ENCODE measurements at regions not wholly inside any gene's neighbourhood (a gene's known extent, or its start where the extent isn't known, plus 50 kb on each side); places are given as distances from the start of the nearest gene placed in this dataset.

DNA sequence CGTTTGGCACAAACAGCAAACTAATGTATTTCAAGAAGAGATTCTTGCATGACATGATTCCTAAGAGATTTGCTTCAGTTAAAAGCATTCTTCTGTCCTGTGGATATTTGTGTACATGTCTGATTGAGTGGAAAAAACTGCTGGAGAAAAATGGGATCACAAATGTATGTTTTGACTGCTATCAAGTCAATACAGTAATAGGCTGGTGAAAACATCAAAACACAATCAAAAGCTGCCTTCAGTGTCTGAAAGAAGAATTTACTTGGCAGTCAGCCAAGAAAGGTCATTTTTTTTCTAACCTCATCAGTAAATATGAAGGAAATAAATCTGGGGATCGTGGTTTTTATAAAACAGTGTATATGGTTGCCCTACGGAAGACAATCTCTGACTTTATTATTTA lies 1214.8 kb downstream of the NSUN3 start:
- no peak for DNase-seq
- TF ChIP-seq, protein P1, sequence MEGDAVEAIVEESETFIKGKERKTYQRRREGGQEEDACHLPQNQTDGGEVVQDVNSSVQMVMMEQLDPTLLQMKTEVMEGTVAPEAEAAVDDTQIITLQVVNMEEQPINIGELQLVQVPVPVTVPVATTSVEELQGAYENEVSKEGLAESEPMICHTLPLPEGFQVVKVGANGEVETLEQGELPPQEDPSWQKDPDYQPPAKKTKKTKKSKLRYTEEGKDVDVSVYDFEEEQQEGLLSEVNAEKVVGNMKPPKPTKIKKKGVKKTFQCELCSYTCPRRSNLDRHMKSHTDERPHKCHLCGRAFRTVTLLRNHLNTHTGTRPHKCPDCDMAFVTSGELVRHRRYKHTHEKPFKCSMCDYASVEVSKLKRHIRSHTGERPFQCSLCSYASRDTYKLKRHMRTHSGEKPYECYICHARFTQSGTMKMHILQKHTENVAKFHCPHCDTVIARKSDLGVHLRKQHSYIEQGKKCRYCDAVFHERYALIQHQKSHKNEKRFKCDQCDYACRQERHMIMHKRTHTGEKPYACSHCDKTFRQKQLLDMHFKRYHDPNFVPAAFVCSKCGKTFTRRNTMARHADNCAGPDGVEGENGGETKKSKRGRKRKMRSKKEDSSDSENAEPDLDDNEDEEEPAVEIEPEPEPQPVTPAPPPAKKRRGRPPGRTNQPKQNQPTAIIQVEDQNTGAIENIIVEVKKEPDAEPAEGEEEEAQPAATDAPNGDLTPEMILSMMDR (IDR thresholded peaks at IDR 0.05) = no peak
- no peaks in the 10 kb centered on the region for H3K4me1 Mint-ChIP-seq (ENCODE audit: low read depth)
- H3K36me3 Mint-ChIP-seq (ENCODE audit: low read depth) = no peaks in the 10 kb centered on the region
- intact Hi-C loops (cut with DNase I, micrococcal nuclease) = no loop called here
- no peaks in the 10 kb centered on the region for H3K27me3 ChIP-seq (ENCODE audit: control insufficient read depth in 1 of 2, insufficient read depth in 2 of 2, low read length in 2 of 2)
- no peak overlapping the region for H3K27ac ChIP-seq (ENCODE audit: low read depth in 1 of 2, low read length in 2 of 2)
- no peak overlapping the region for H3K4me3 Mint-ChIP-seq
- no peak overlapping the region for H3K27ac Mint-ChIP-seq
- no peak for ATAC-seq (ENCODE audit: poor library complexity)
- H3K9me3 ChIP-seq (ENCODE audit: control insufficient read depth in 1 of 2, insufficient read depth in 1 of 2, low read length in 2 of 2) = peaks cover 0 to 4% of the 10 kb centered on the region in 2 experiments
- H3K36me3 ChIP-seq (ENCODE audit: insufficient read depth, low read length) = no peaks in the 10 kb centered on the region
- ChIA-PET CTCF (no interaction called here), POLR2A (no interaction called here)
- no peaks in the 10 kb centered on the region for H3K27me3 Mint-ChIP-seq
- H3K4me1 ChIP-seq (ENCODE audit: insufficient read depth, low read length) = no peaks in the 10 kb centered on the region
- H3K4me3 ChIP-seq (ENCODE audit: low read length) = no peak overlapping the region
- H3K9me3 Mint-ChIP-seq = peaks cover 10% of the 10 kb centered on the region

GRCh38 chr3:95280711-95281352 lies 1218.0 kb downstream of the NSUN3 start:
- no peak for ATAC-seq (ENCODE audit: poor library complexity)
- Mint-ChIP-seq H3K4me1 (ENCODE audit: low read depth) (no peaks in the 10 kb centered on the region), H3K9me3 (peaks cover 10% of the 10 kb centered on the region), H3K27ac (no peak overlapping the region), H3K4me3 (no peak overlapping the region), H3K36me3 (ENCODE audit: low read depth) (no peaks in the 10 kb centered on the region), H3K27me3 (no peaks in the 10 kb centered on the region)
- Histone ChIP-seq H3K4me3 (ENCODE audit: low read length) (no peak overlapping the region), H3K27ac (ENCODE audit: low read depth in 1 of 2, low read length in 2 of 2) (no peak overlapping the region), H3K9me3 (ENCODE audit: control insufficient read depth in 1 of 2, insufficient read depth in 1 of 2, low read length in 2 of 2) (peaks cover 0 to 4% of the 10 kb centered on the region in 2 experiments), H3K4me1 (ENCODE audit: insufficient read depth, low read length) (no peaks in the 10 kb centered on the region), H3K36me3 (ENCODE audit: insufficient read depth, low read length) (no peaks in the 10 kb centered on the region), H3K27me3 (ENCODE audit: control insufficient read depth in 1 of 2, insufficient read depth in 2 of 2, low read length in 2 of 2) (no peaks in the 10 kb centered on the region)
- intact Hi-C loops (cut with DNase I, micrococcal nuclease) = no loop called here
- DNase-seq = no peak
- TF ChIP-seq, protein P1 (IDR thresholded peaks at IDR 0.05) = no peak
- ChIA-PET POLR2A (no interaction called here), CTCF (no interaction called here)

GRCh38 chr3:95289295-95289694 lies 1226.4 kb downstream of the NSUN3 start:
- peaks cover 0 to 11% of the 10 kb centered on the region in 2 experiments for H3K9me3 ChIP-seq (ENCODE audit: control insufficient read depth in 1 of 2, insufficient read depth in 1 of 2, low read length in 2 of 2)
- H3K27ac ChIP-seq (ENCODE audit: low read depth in 1 of 2, low read length in 2 of 2) = no peak overlapping the region
- no peak overlapping the region for H3K4me3 ChIP-seq (ENCODE audit: low read length)
- peaks cover 11% of the 10 kb centered on the region for H3K9me3 Mint-ChIP-seq
- no peaks in the 10 kb centered on the region for H3K36me3 ChIP-seq (ENCODE audit: insufficient read depth, low read length)
- H3K27me3 Mint-ChIP-seq = no peaks in the 10 kb centered on the region
- H3K4me3 Mint-ChIP-seq = no peak overlapping the region
- DNase-seq (no peak), ATAC-seq (ENCODE audit: poor library complexity) (no peak)
- H3K27me3 ChIP-seq (ENCODE audit: control insufficient read depth in 1 of 2, insufficient read depth in 2 of 2, low read length in 2 of 2) = no peaks in the 10 kb centered on the region
- POLR2A ChIA-PET = no interaction called here
- TF ChIP-seq, protein P1 (IDR thresholded peaks at IDR 0.05) = no peak
- no peaks in the 10 kb centered on the region for H3K36me3 Mint-ChIP-seq (ENCODE audit: low read depth)
- no peaks in the 10 kb centered on the region for H3K4me1 ChIP-seq (ENCODE audit: insufficient read depth, low read length)
- H3K4me1 Mint-ChIP-seq (ENCODE audit: low read depth) = no peaks in the 10 kb centered on the region
- intact Hi-C loops (cut with DNase I, micrococcal nuclease) = no loop called here
- CTCF ChIA-PET = no interaction called here
- H3K27ac Mint-ChIP-seq = no peak overlapping the region
